GM23338 (cell line): ENCODE measurements at regions not wholly inside any gene's neighbourhood (a gene's known extent, or its start where the extent isn't known, plus 50 kb on each side); places are given as distances from the start of the nearest gene placed in this dataset.

Experiments
- EZH2 ChIP-seq: fragments of 200-600 bp; sonication (generic); IDR thresholded peaks from one replicate; pipeline ENCODE4 v1.8.0; 2017; ENCODE audit warnings: antibody characterized with exemption, mild to moderate bottlenecking, low read depth; ENCODE audit not compliant: unreplicated experiment
- EZH2phosphoT487 ChIP-seq: fragments of 200-600 bp; sonication (generic); IDR thresholded peaks from one replicate; pipeline ENCODE4 v1.8.1; 2018; ENCODE audit warnings: antibody characterized with exemption; ENCODE audit not compliant: unreplicated experiment
- POLR2AphosphoS5 ChIP-seq: IDR thresholded peaks from 2 replicates; pipeline ENCODE4 v1.6.1; 2016; ENCODE audit warnings: antibody characterized with exemption, low read depth
- TF ChIP-seq, protein P1 (sequence below), 2 experiments: fragments of 200-600 bp in 1 of 2; sonication (generic) in 1 of 2; conservative IDR thresholded peaks; 2 replicates each; pipeline versions ENCODE4 v1.5.1 to v1.6.1; 2016 to 2017; ENCODE audit warnings: antibody characterized with exemption in 2 of 2, low read depth in 2 of 2, mild to moderate bottlenecking in 2 of 2, moderate library complexity in 1 of 2
- TF ChIP-seq, protein P2 (sequence below): IDR thresholded peaks from one replicate; pipeline ENCODE4 v1.6.1; 2018; ENCODE audit warnings: antibody characterized with exemption; ENCODE audit not compliant: unreplicated experiment

DNA sequence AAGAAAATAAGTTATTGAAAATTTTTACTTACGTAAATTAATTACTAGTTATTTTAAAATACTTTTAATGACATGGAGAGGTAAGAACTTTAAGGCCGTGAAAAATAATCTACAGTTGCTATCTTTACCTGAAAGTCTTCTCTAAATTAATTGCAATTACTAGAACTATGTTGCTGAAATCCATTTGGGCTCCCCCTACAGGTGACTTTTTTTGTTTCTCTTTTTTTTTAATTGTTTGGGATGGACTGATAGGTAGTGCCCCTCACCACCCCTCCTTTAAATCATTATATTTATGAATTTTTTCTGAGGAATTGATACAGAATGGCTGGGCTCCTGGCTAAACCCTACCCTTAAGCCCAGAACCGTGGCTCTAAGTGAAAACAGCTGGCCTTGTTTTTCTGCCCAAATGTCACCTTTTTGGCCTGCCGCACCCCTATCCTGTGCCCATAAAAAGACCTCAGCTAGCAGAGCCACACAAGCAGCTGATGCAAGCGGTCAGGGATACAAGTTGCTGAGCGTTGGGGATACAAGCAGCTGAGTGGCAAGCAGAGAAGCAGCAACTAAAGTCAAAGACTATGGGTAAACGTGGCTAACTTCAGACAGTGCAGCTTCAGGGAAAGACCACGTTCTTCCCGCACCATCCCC lies 315.2 kb upstream of the ACO1 start:
- TF ChIP-seq POLR2AphosphoS5: no peak
- TF ChIP-seq, protein P1, sequence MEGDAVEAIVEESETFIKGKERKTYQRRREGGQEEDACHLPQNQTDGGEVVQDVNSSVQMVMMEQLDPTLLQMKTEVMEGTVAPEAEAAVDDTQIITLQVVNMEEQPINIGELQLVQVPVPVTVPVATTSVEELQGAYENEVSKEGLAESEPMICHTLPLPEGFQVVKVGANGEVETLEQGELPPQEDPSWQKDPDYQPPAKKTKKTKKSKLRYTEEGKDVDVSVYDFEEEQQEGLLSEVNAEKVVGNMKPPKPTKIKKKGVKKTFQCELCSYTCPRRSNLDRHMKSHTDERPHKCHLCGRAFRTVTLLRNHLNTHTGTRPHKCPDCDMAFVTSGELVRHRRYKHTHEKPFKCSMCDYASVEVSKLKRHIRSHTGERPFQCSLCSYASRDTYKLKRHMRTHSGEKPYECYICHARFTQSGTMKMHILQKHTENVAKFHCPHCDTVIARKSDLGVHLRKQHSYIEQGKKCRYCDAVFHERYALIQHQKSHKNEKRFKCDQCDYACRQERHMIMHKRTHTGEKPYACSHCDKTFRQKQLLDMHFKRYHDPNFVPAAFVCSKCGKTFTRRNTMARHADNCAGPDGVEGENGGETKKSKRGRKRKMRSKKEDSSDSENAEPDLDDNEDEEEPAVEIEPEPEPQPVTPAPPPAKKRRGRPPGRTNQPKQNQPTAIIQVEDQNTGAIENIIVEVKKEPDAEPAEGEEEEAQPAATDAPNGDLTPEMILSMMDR (conservative IDR thresholded peaks at IDR 0.05; ENCODE audit: low read depth in 2 of 2): peak in 1 of 2 experiments; percentile 74; a peak in 3 of 4 replicates
- TF ChIP-seq EZH2phosphoT487: no peak
- TF ChIP-seq EZH2: no peak
- TF ChIP-seq, protein P2, sequence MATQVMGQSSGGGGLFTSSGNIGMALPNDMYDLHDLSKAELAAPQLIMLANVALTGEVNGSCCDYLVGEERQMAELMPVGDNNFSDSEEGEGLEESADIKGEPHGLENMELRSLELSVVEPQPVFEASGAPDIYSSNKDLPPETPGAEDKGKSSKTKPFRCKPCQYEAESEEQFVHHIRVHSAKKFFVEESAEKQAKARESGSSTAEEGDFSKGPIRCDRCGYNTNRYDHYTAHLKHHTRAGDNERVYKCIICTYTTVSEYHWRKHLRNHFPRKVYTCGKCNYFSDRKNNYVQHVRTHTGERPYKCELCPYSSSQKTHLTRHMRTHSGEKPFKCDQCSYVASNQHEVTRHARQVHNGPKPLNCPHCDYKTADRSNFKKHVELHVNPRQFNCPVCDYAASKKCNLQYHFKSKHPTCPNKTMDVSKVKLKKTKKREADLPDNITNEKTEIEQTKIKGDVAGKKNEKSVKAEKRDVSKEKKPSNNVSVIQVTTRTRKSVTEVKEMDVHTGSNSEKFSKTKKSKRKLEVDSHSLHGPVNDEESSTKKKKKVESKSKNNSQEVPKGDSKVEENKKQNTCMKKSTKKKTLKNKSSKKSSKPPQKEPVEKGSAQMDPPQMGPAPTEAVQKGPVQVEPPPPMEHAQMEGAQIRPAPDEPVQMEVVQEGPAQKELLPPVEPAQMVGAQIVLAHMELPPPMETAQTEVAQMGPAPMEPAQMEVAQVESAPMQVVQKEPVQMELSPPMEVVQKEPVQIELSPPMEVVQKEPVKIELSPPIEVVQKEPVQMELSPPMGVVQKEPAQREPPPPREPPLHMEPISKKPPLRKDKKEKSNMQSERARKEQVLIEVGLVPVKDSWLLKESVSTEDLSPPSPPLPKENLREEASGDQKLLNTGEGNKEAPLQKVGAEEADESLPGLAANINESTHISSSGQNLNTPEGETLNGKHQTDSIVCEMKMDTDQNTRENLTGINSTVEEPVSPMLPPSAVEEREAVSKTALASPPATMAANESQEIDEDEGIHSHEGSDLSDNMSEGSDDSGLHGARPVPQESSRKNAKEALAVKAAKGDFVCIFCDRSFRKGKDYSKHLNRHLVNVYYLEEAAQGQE: no peak
